ENCODE measurements at regions not wholly inside any gene's neighbourhood (a gene's known extent, or its start where the extent isn't known, plus 50 kb on each side); places are given as distances from the start of the nearest gene placed in this dataset.
"Not testable (repeated sequence)": the region's sequence is repeated elsewhere in the genome, so short reads cannot be mapped to it uniquely, and the experiment has no call there.

- H3K27ac Mint-ChIP-seq (ENCODE audit: unreplicated experiment): no peak overlapping the region
Observed at GRCh38 chr15:36449084-36449661, 130.3 kb upstream of the CDIN1 start.

GRCh38 chr15:36449662-36450145, 129.7 kb upstream of the CDIN1 start:
- Mint-ChIP-seq H3K27me3 (ENCODE audit: unreplicated experiment) (no peaks in the 10 kb centered on the region), H3K4me3 (ENCODE audit: low read depth, unreplicated experiment) (no peak overlapping the region), H3K4me1 (ENCODE audit: low read depth, unreplicated experiment) (no peaks in the 10 kb centered on the region), H3K9me3 (ENCODE audit: low read depth, unreplicated experiment) (no peaks in the 10 kb centered on the region), H3K27ac (ENCODE audit: unreplicated experiment) (no peak overlapping the region), H3K36me3 (ENCODE audit: insufficient read depth, unreplicated experiment) (no peaks in the 10 kb centered on the region)
- CTCF ChIA-PET: no interaction called here
- TF ChIP-seq CTCF (IDR thresholded peaks at IDR 0.05; ENCODE audit: unreplicated experiment): no peak
- intact Hi-C loops (cut with micrococcal nuclease; ENCODE audit: unreplicated experiment): no loop called here
- DNase-seq: no peak
- BruUV-seq (replicated peaks): no TSS peak

More at GRCh38 chr15:36449084-36449661, 130.3 kb upstream of the CDIN1 start:
- CTCF ChIA-PET: no interaction called here
- Mint-ChIP-seq H3K27me3 (ENCODE audit: unreplicated experiment) (no peaks in the 10 kb centered on the region), H3K9me3 (ENCODE audit: low read depth, unreplicated experiment) (no peaks in the 10 kb centered on the region), H3K36me3 (ENCODE audit: insufficient read depth, unreplicated experiment) (no peaks in the 10 kb centered on the region), H3K4me3 (ENCODE audit: low read depth, unreplicated experiment) (no peak overlapping the region), H3K4me1 (ENCODE audit: low read depth, unreplicated experiment) (no peaks in the 10 kb centered on the region)
- intact Hi-C loops (cut with micrococcal nuclease; ENCODE audit: unreplicated experiment): no loop called here
- BruUV-seq (replicated peaks): no TSS peak
- DNase-seq: peak; percentile 2
- no peak for TF ChIP-seq CTCF (IDR thresholded peaks at IDR 0.05; ENCODE audit: unreplicated experiment)

GRCh38 chr15:36454244-36454643, 125.2 kb upstream of the CDIN1 start:
- not testable (repeated sequence) for H3K4me3 Mint-ChIP-seq (ENCODE audit: low read depth, unreplicated experiment)

GRCh38 chr15:36458411-36458810, 121.0 kb upstream of the CDIN1 start:
- no peak overlapping the region for H3K4me3 Mint-ChIP-seq (ENCODE audit: low read depth, unreplicated experiment)
- H3K9me3 Mint-ChIP-seq (ENCODE audit: low read depth, unreplicated experiment): no peaks in the 10 kb centered on the region
- BruUV-seq (replicated peaks): no TSS peak
- H3K27me3 Mint-ChIP-seq (ENCODE audit: unreplicated experiment): no peaks in the 10 kb centered on the region
- H3K4me1 Mint-ChIP-seq (ENCODE audit: low read depth, unreplicated experiment): no peaks in the 10 kb centered on the region
- no peak for TF ChIP-seq CTCF (IDR thresholded peaks at IDR 0.05; ENCODE audit: unreplicated experiment)
- H3K36me3 Mint-ChIP-seq (ENCODE audit: insufficient read depth, unreplicated experiment): no peaks in the 10 kb centered on the region
- CTCF ChIA-PET: no interaction called here
- H3K27ac Mint-ChIP-seq (ENCODE audit: unreplicated experiment): no peak overlapping the region
- no peak for DNase-seq
- intact Hi-C loops (cut with micrococcal nuclease; ENCODE audit: unreplicated experiment): no loop called here

More at GRCh38 chr15:36454244-36454643, 125.2 kb upstream of the CDIN1 start:
- BruUV-seq (replicated peaks); H3K4me1 Mint-ChIP-seq (ENCODE audit: low read depth, unreplicated experiment); H3K27ac Mint-ChIP-seq (ENCODE audit: unreplicated experiment); CTCF ChIA-PET; DNase-seq; H3K9me3 Mint-ChIP-seq (ENCODE audit: low read depth, unreplicated experiment); H3K27me3 Mint-ChIP-seq (ENCODE audit: unreplicated experiment); intact Hi-C loops (cut with micrococcal nuclease; ENCODE audit: unreplicated experiment); H3K36me3 Mint-ChIP-seq (ENCODE audit: insufficient read depth, unreplicated experiment): not testable (repeated sequence)

GRCh38 chr15:36465304-36465703, 114.1 kb upstream of the CDIN1 start:
- Mint-ChIP-seq H3K4me3 (ENCODE audit: low read depth, unreplicated experiment) (no peak overlapping the region), H3K4me1 (ENCODE audit: low read depth, unreplicated experiment) (no peaks in the 10 kb centered on the region), H3K9me3 (ENCODE audit: low read depth, unreplicated experiment) (no peaks in the 10 kb centered on the region), H3K27me3 (ENCODE audit: unreplicated experiment) (no peaks in the 10 kb centered on the region), H3K36me3 (ENCODE audit: insufficient read depth, unreplicated experiment) (no peaks in the 10 kb centered on the region), H3K27ac (ENCODE audit: unreplicated experiment) (no peak overlapping the region)
- BruUV-seq (replicated peaks): no TSS peak
- no peak for DNase-seq
- CTCF ChIA-PET: no interaction called here
- no peak for TF ChIP-seq CTCF (IDR thresholded peaks at IDR 0.05; ENCODE audit: unreplicated experiment)
- intact Hi-C loops (cut with micrococcal nuclease; ENCODE audit: unreplicated experiment): no loop called here

All from Calu3 (cell line).